ENCODE measurements at regions not wholly inside any gene's neighbourhood (a gene's known extent, or its start where the extent isn't known, plus 50 kb on each side); places are given as distances from the start of the nearest gene placed in this dataset.

GRCh38 chr14:104458845-104459244 lies 120.7 kb upstream of the C14orf180 start:
- TF ChIP-seq CTCF (IDR thresholded peaks at IDR 0.05) (no peak), ZFX (IDR thresholded peaks at IDR 0.05; ENCODE audit: borderline replicate concordance) (no peak)

All from 22Rv1 (cell line).